ENCODE measurements at regions not wholly inside any gene's neighbourhood (a gene's known extent, or its start where the extent isn't known, plus 50 kb on each side); places are given as distances from the start of the nearest gene placed in this dataset.
A peak's percentile ranks its signal among the peaks of the same experiment; 100 is the strongest.

- TF ChIP-seq EZH2phosphoT487 (IDR thresholded peaks at IDR 0.05; ENCODE audit: borderline replicate concordance, low read length) (no peak), CTCF (IDR thresholded peaks at IDR 0.05; ENCODE audit: low read depth, low read length, poor library complexity, severe bottlenecking) (no peak)
- no peaks in the 10 kb centered on the region for H4K20me1 ChIP-seq (ENCODE audit: control insufficient read depth, insufficient read depth, low read depth, low read length)
- peaks cover 51% of the 10 kb centered on the region for H3K4me1 ChIP-seq (ENCODE audit: control insufficient read depth, low read length)
- peaks cover 3% of the 10 kb centered on the region; the same call in 1 of the 2 replicates for H3K36me3 ChIP-seq (ENCODE audit: control insufficient read depth, low read length)
- H3K27ac ChIP-seq (ENCODE audit: low read depth, low read length): no peak overlapping the region
- H3F3A ChIP-seq (ENCODE audit: control insufficient read depth, insufficient read depth): no peaks in the 10 kb centered on the region
- no peaks in the 10 kb centered on the region for H3K79me2 ChIP-seq (ENCODE audit: control insufficient read depth, low read length)
- no peaks in the 10 kb centered on the region for H3K27me3 ChIP-seq (ENCODE audit: control insufficient read depth, low read length)
- no peak overlapping the region for H3K4me3 ChIP-seq (ENCODE audit: low read length)
- no peaks in the 10 kb centered on the region for H3K9me2 ChIP-seq (replicated peaks; ENCODE audit: control insufficient read depth, low read length)
- no peak overlapping the region for H3K4me2 ChIP-seq (ENCODE audit: low read length)
- H3K9me3 ChIP-seq (ENCODE audit: control insufficient read depth, insufficient read depth, low read length): peaks cover 16% of the 10 kb centered on the region; the same call in 1 of the 2 replicates
Observed at GRCh38 chr15:45763170-45763869, 128.5 kb downstream of the SQOR start.

- H4K20me1 ChIP-seq (ENCODE audit: control insufficient read depth, insufficient read depth, low read depth, low read length): no peaks in the 10 kb centered on the region
- TF ChIP-seq CTCF (IDR thresholded peaks at IDR 0.05; ENCODE audit: low read depth, low read length, poor library complexity, severe bottlenecking): no peak
- no peak for TF ChIP-seq EZH2phosphoT487 (IDR thresholded peaks at IDR 0.05; ENCODE audit: borderline replicate concordance, low read length)
- peaks cover 57% of the 10 kb centered on the region for H3K4me1 ChIP-seq (ENCODE audit: control insufficient read depth, low read length)
- H3K27me3 ChIP-seq (ENCODE audit: control insufficient read depth, low read length): no peaks in the 10 kb centered on the region
- H3K27ac ChIP-seq (ENCODE audit: low read depth, low read length): no peak overlapping the region
- H3K4me3 ChIP-seq (ENCODE audit: low read length): no peak overlapping the region
- no peaks in the 10 kb centered on the region for H3K79me2 ChIP-seq (ENCODE audit: control insufficient read depth, low read length)
- H3K36me3 ChIP-seq (ENCODE audit: control insufficient read depth, low read length): peaks cover 17% of the 10 kb centered on the region
- peaks cover 14% of the 10 kb centered on the region for H3K9me3 ChIP-seq (ENCODE audit: control insufficient read depth, insufficient read depth, low read length)
- H3F3A ChIP-seq (ENCODE audit: control insufficient read depth, insufficient read depth): peaks cover 17% of the 10 kb centered on the region
- no peak overlapping the region for H3K4me2 ChIP-seq (ENCODE audit: low read length)
- H3K9me2 ChIP-seq (replicated peaks; ENCODE audit: control insufficient read depth, low read length): no peaks in the 10 kb centered on the region
Observed at GRCh38 chr15:45773149-45773548, 138.3 kb downstream of the SQOR start.

- Histone ChIP-seq H3K36me3 (ENCODE audit: control insufficient read depth, low read length) (peaks cover 33% of the 10 kb centered on the region), H3F3A (ENCODE audit: control insufficient read depth, insufficient read depth) (peaks cover 44% of the 10 kb centered on the region), H3K4me2 (ENCODE audit: low read length) (peak overlapping the region; percentile 83), H4K20me1 (ENCODE audit: control insufficient read depth, insufficient read depth, low read depth, low read length) (no peaks in the 10 kb centered on the region), H3K4me3 (ENCODE audit: low read length) (peak overlapping the region; percentile 66), H3K9me2 (replicated peaks; ENCODE audit: control insufficient read depth, low read length) (no peaks in the 10 kb centered on the region), H3K27me3 (ENCODE audit: control insufficient read depth, low read length) (no peaks in the 10 kb centered on the region), H3K9me3 (ENCODE audit: control insufficient read depth, insufficient read depth, low read length) (peaks cover 18% of the 10 kb centered on the region), H3K27ac (ENCODE audit: low read depth, low read length) (peak overlapping the region; percentile 97), H3K79me2 (ENCODE audit: control insufficient read depth, low read length) (no peaks in the 10 kb centered on the region), H3K4me1 (ENCODE audit: control insufficient read depth, low read length) (peaks cover 94% of the 10 kb centered on the region)
- no peak for TF ChIP-seq CTCF (IDR thresholded peaks at IDR 0.05; ENCODE audit: low read depth, low read length, poor library complexity, severe bottlenecking)
- no peak for TF ChIP-seq EZH2phosphoT487 (IDR thresholded peaks at IDR 0.05; ENCODE audit: borderline replicate concordance, low read length)
Observed at GRCh38 chr15:45776772-45777171, 141.9 kb downstream of the SQOR start.
